ENCODE measurements at regions not wholly inside any gene's neighbourhood (a gene's known extent, or its start where the extent isn't known, plus 50 kb on each side); places are given as distances from the start of the nearest gene placed in this dataset.

GRCh38 chr10:109668703-109669102, 254.6 kb downstream of the XPNPEP1 start:
- TF ChIP-seq CTCF (IDR thresholded peaks at IDR 0.05) = no peak
- no peak for TF ChIP-seq POLR2A (IDR thresholded peaks at IDR 0.05)
- TF ChIP-seq POLR2AphosphoS5 (IDR thresholded peaks at IDR 0.05) = no peak
